ENCODE measurements at regions not wholly inside any gene's neighbourhood (a gene's known extent, or its start where the extent isn't known, plus 50 kb on each side); places are given as distances from the start of the nearest gene placed in this dataset.

- Histone ChIP-seq H3K4me2 (ENCODE audit: low read length) (no peak overlapping the region), H3K4me1 (ENCODE audit: control insufficient read depth in 1 of 2, insufficient read depth in 2 of 2, low read length in 2 of 2) (peaks cover 3 to 4% of the 10 kb centered on the region in 2 experiments; a peak in 2 of 4 replicates), H3K4me3 (replicated peaks in 1 of 2; ENCODE audit: low read depth in 1 of 2, low read length in 2 of 2) (no peak overlapping the region), H3K9ac (ENCODE audit: low read length) (no peak overlapping the region), H3K79me2 (ENCODE audit: insufficient read depth, low read length) (no peaks in the 10 kb centered on the region), H3K9me2 (ENCODE audit: insufficient read depth) (no peaks in the 10 kb centered on the region), H3K36me3 (ENCODE audit: control insufficient read depth in 1 of 2, insufficient read depth in 2 of 2, low read length in 2 of 2) (no peaks in the 10 kb centered on the region), H4K20me1 (ENCODE audit: insufficient read depth) (no peaks in the 10 kb centered on the region), H3K27ac (ENCODE audit: low read depth, low read length) (no peak overlapping the region), H2AFZ (ENCODE audit: low read depth, low read length, poor library complexity, severe bottlenecking) (no peak overlapping the region), H3K27me3 (ENCODE audit: insufficient read depth, low read length) (no peaks in the 10 kb centered on the region), H3K9me3 (ENCODE audit: control insufficient read depth in 1 of 2, insufficient read depth in 1 of 2, low read depth in 1 of 2, low read length in 2 of 2) (peaks cover 4 to 10% of the 10 kb centered on the region in 2 experiments; a peak in 2 of 4 replicates)
- ChIA-PET POLR2A (no interaction called here), CTCF (no interaction called here), RAD21 (ENCODE audit: low non-redundant PET in 1 of 2, low total read pairs in 2 of 2, uncharacterized antibody in 2 of 2, unreplicated experiment in 2 of 2) (no interaction called here)
- intact Hi-C loops (cut with micrococcal nuclease) = no loop called here
- no TSS peak for BruUV-seq (replicated peaks)
- ATAC-seq = no peak
- DNase-seq (ENCODE audit: low read depth, low spot score) = no peak
- no peak for TF ChIP-seq EGR1 (IDR thresholded peaks at IDR 0.05; ENCODE audit: low read depth)
- TF ChIP-seq FOSL1 (IDR thresholded peaks at IDR 0.05; ENCODE audit: low read depth) = no peak
- TF ChIP-seq JUND (IDR thresholded peaks at IDR 0.05) = no peak
- no peak for TF ChIP-seq CBX3 (IDR thresholded peaks at IDR 0.05; ENCODE audit: low read depth)
Measured at GRCh38 chr9:28215536-28216299, 642.4 kb upstream of the C9orf72 start.

- Histone ChIP-seq H3K36me3 (ENCODE audit: control insufficient read depth in 1 of 2, insufficient read depth in 2 of 2, low read length in 2 of 2) (no peaks in the 10 kb centered on the region), H3K79me2 (ENCODE audit: insufficient read depth, low read length) (no peaks in the 10 kb centered on the region), H3K4me3 (replicated peaks in 1 of 2; ENCODE audit: low read depth in 1 of 2, low read length in 2 of 2) (no peak overlapping the region), H3K27ac (ENCODE audit: low read depth, low read length) (no peak overlapping the region), H3K4me1 (ENCODE audit: control insufficient read depth in 1 of 2, insufficient read depth in 2 of 2, low read length in 2 of 2) (no peaks in the 10 kb centered on the region), H3K9me3 (ENCODE audit: control insufficient read depth in 1 of 2, insufficient read depth in 1 of 2, low read depth in 1 of 2, low read length in 2 of 2) (no peaks in the 10 kb centered on the region; a peak in 2 of 4 replicates), H4K20me1 (ENCODE audit: insufficient read depth) (no peaks in the 10 kb centered on the region; the same call in 1 of the 2 replicates), H2AFZ (ENCODE audit: low read depth, low read length, poor library complexity, severe bottlenecking) (no peak overlapping the region), H3K4me2 (ENCODE audit: low read length) (no peak overlapping the region), H3K9me2 (ENCODE audit: insufficient read depth) (no peaks in the 10 kb centered on the region), H3K27me3 (ENCODE audit: insufficient read depth, low read length) (no peaks in the 10 kb centered on the region), H3K9ac (ENCODE audit: low read length) (no peak overlapping the region)
- no peak for DNase-seq (ENCODE audit: low read depth, low spot score)
- no peak for ATAC-seq
- RAD21 ChIA-PET (ENCODE audit: low non-redundant PET in 1 of 2, low total read pairs in 2 of 2, uncharacterized antibody in 2 of 2, unreplicated experiment in 2 of 2) = no interaction called here
- CTCF ChIA-PET = no interaction called here
- no peak for TF ChIP-seq ZFX (IDR thresholded peaks at IDR 0.05)
- TF ChIP-seq SIN3A (IDR thresholded peaks at IDR 0.05; ENCODE audit: low read depth) = no peak
- no peak for TF ChIP-seq CTCF (IDR thresholded peaks at IDR 0.05 in 2 of 3, conservative IDR thresholded peaks at IDR 0.05 in 1 of 3; ENCODE audit: borderline replicate concordance in 1 of 3, insufficient read depth in 1 of 3, low read depth in 2 of 3, low read length in 2 of 3)
- TF ChIP-seq ZNF274 (IDR thresholded peaks at IDR 0.05; ENCODE audit: low read depth, low read length) = no peak
- TF ChIP-seq RAD21 (IDR thresholded peaks at IDR 0.05; ENCODE audit: low read depth) = no peak
- TF ChIP-seq TCF7L2 (IDR thresholded peaks at IDR 0.05; ENCODE audit: borderline replicate concordance, extremely low read depth, insufficient read depth, insufficient read length) = no peak
- no peak for TF ChIP-seq ZBTB33 (IDR thresholded peaks at IDR 0.05; ENCODE audit: extremely low read depth, insufficient replicate concordance, low read length)
- no peak for TF ChIP-seq EZH2phosphoT487 (IDR thresholded peaks at IDR 0.05; ENCODE audit: borderline replicate concordance)
- no peak for TF ChIP-seq EZH2 (IDR thresholded peaks at IDR 0.05)
- no peak for TF ChIP-seq SP1 (IDR thresholded peaks at IDR 0.05; ENCODE audit: low read depth)
- TF ChIP-seq ELF1 (IDR thresholded peaks at IDR 0.05; ENCODE audit: borderline replicate concordance, low read depth) = no peak
- no peak for TF ChIP-seq POLR2A (IDR thresholded peaks at IDR 0.05; ENCODE audit: borderline replicate concordance, extremely low read depth, insufficient read depth, insufficient read length)
- TF ChIP-seq YY1 (IDR thresholded peaks at IDR 0.05; ENCODE audit: extremely low read depth, insufficient replicate concordance, low read depth, low read length) = no peak
- no peak for TF ChIP-seq POLR2AphosphoS5 (IDR thresholded peaks at IDR 0.05; ENCODE audit: low read depth, low read length)
- POLR2A ChIA-PET = no interaction called here
- intact Hi-C loops (cut with micrococcal nuclease) = no loop called here
- BruUV-seq (replicated peaks) = no TSS peak
Measured at GRCh38 chr9:28232686-28233085, 659.4 kb upstream of the C9orf72 start.
